ENCODE measurements at regions not wholly inside any gene's neighbourhood (a gene's known extent, or its start where the extent isn't known, plus 50 kb on each side); places are given as distances from the start of the nearest gene placed in this dataset.

DNA sequence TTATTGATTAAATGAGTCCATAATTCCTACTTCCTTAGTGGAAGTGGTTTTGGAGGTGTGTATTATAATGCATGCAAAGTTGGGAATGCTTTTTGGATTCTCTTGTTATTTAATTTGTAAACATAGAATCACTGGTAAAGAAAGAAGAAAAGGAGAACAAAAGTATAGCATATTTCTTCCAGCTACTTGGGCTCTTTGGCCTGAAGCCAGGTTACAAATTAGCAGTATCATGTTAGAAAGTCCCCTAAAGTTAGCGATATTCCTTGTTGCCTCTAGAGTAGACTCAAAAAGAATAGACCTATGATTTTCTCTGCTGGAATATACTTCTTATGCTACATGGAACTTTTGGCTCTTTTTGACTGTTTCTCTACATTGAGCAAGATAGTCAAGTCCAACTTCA, 60.6 kb upstream of the CD28 start:
- no peaks in the 10 kb centered on the region for H3K79me2 ChIP-seq (ENCODE audit: insufficient read depth, low read length)
- H3K4me3 ChIP-seq (ENCODE audit: insufficient read depth, low read length, poor library complexity, severe bottlenecking) = no peak overlapping the region
- no peaks in the 10 kb centered on the region for H3K27me3 ChIP-seq (ENCODE audit: low read length)
- H3K9me2 ChIP-seq (replicated peaks; ENCODE audit: insufficient read depth, low read length) = no peaks in the 10 kb centered on the region
- TF ChIP-seq, protein P1, sequence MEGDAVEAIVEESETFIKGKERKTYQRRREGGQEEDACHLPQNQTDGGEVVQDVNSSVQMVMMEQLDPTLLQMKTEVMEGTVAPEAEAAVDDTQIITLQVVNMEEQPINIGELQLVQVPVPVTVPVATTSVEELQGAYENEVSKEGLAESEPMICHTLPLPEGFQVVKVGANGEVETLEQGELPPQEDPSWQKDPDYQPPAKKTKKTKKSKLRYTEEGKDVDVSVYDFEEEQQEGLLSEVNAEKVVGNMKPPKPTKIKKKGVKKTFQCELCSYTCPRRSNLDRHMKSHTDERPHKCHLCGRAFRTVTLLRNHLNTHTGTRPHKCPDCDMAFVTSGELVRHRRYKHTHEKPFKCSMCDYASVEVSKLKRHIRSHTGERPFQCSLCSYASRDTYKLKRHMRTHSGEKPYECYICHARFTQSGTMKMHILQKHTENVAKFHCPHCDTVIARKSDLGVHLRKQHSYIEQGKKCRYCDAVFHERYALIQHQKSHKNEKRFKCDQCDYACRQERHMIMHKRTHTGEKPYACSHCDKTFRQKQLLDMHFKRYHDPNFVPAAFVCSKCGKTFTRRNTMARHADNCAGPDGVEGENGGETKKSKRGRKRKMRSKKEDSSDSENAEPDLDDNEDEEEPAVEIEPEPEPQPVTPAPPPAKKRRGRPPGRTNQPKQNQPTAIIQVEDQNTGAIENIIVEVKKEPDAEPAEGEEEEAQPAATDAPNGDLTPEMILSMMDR (IDR thresholded peaks at IDR 0.05; ENCODE audit: insufficient read depth, low read length, poor library complexity, severe bottlenecking) = no peak
- TF ChIP-seq EZH2phosphoT487 (conservative IDR thresholded peaks at IDR 0.05; ENCODE audit: low read length) = no peak
- H3K36me3 ChIP-seq (ENCODE audit: low read length) = no peaks in the 10 kb centered on the region
- H3K4me2 ChIP-seq (ENCODE audit: low read depth, low read length, poor library complexity, severe bottlenecking) = no peak overlapping the region
- no peaks in the 10 kb centered on the region for H3K9me3 ChIP-seq (ENCODE audit: insufficient read depth, low read length)
- H3F3A ChIP-seq (ENCODE audit: insufficient read depth) = 0 out of 2 replicates have a peak, but pooled peaks cover 4% of the 10 kb centered on the region
- H2AFZ ChIP-seq (ENCODE audit: low read depth, low read length, severe bottlenecking) = no peak overlapping the region
- H4K20me1 ChIP-seq (ENCODE audit: low read depth, low read length) = no peaks in the 10 kb centered on the region
- no peak overlapping the region for H3K27ac ChIP-seq (ENCODE audit: low read depth, low read length)
- H3K9ac ChIP-seq (ENCODE audit: low read length) = no peak overlapping the region

DNA sequence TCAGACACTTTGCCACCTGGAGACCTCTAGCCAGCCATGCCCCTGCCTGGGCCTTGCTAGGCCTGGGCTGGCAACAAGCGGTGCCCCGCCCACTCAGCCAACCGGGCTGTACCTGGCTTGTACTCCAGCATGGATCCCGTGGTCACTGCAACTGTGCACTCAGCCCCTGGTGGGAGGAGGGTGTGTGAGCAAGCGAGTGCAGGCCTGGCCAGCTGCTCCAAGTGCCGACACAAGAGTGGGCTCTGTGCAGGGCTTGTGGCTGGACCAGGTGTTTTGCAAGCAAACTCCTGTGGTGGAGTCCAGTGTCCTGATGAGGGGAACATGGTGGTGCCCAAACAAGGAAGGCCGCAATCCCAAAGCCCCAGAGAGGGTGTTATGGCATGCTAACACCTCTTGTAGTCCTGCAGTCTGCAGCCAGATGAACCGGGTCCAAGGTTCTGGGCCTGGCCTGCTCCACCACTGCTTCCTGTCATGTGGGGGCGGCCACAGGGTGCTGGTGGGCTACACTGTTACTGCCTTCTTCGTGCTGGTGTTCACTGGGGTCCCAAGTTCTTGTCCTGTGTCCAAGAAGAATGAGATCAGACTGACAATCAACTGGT, 60.1 kb upstream of the CD28 start:
- H4K20me1 ChIP-seq (ENCODE audit: low read depth, low read length) = no peaks in the 10 kb centered on the region
- 0 out of 2 replicates have a peak, but pooled peaks cover 4% of the 10 kb centered on the region for H3F3A ChIP-seq (ENCODE audit: insufficient read depth)
- no peak overlapping the region for H2AFZ ChIP-seq (ENCODE audit: low read depth, low read length, severe bottlenecking)
- no peaks in the 10 kb centered on the region for H3K79me2 ChIP-seq (ENCODE audit: insufficient read depth, low read length)
- no peaks in the 10 kb centered on the region for H3K9me2 ChIP-seq (replicated peaks; ENCODE audit: insufficient read depth, low read length)
- H3K9me3 ChIP-seq (ENCODE audit: insufficient read depth, low read length) = no peaks in the 10 kb centered on the region
- H3K4me2 ChIP-seq (ENCODE audit: low read depth, low read length, poor library complexity, severe bottlenecking) = no peak overlapping the region
- no peak overlapping the region for H3K4me3 ChIP-seq (ENCODE audit: insufficient read depth, low read length, poor library complexity, severe bottlenecking)
- H3K27ac ChIP-seq (ENCODE audit: low read depth, low read length) = no peak overlapping the region
- no peak overlapping the region for H3K9ac ChIP-seq (ENCODE audit: low read length)
- H3K27me3 ChIP-seq (ENCODE audit: low read length) = no peaks in the 10 kb centered on the region
- no peaks in the 10 kb centered on the region for H3K36me3 ChIP-seq (ENCODE audit: low read length)
- TF ChIP-seq, protein P1 (IDR thresholded peaks at IDR 0.05; ENCODE audit: insufficient read depth, low read length, poor library complexity, severe bottlenecking) = no peak
- TF ChIP-seq EZH2phosphoT487 (conservative IDR thresholded peaks at IDR 0.05; ENCODE audit: low read length) = no peak

DNA sequence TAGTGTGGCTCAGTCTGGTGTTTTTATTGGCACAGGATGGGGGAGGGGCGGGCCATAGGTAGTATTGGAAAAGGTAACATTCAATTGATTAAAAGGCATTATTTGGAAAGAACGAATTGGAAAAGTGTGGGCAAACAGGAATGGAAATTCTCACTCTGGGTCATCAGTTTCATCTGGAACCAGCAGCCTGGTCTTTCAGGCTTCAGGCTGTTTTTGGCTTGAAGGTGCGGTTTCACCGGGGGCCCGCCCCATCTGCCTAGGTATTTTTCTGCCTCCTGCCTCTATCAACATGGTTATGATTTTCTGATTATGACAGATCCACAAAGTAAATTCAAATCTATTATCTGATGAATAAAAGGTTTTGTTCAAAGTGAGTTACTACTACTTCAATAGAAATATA, 59.5 kb upstream of the CD28 start:
- Histone ChIP-seq H3K9me3 (ENCODE audit: insufficient read depth, low read length) (no peaks in the 10 kb centered on the region), H3K4me2 (ENCODE audit: low read depth, low read length, poor library complexity, severe bottlenecking) (no peak overlapping the region), H3K27me3 (ENCODE audit: low read length) (no peaks in the 10 kb centered on the region), H3K79me2 (ENCODE audit: insufficient read depth, low read length) (no peaks in the 10 kb centered on the region), H4K20me1 (ENCODE audit: low read depth, low read length) (no peaks in the 10 kb centered on the region), H2AFZ (ENCODE audit: low read depth, low read length, severe bottlenecking) (no peak overlapping the region), H3F3A (ENCODE audit: insufficient read depth) (0 out of 2 replicates have a peak, but pooled peaks cover 4% of the 10 kb centered on the region), H3K27ac (ENCODE audit: low read depth, low read length) (no peak overlapping the region), H3K4me3 (ENCODE audit: insufficient read depth, low read length, poor library complexity, severe bottlenecking) (no peak overlapping the region), H3K9ac (ENCODE audit: low read length) (no peak overlapping the region), H3K9me2 (replicated peaks; ENCODE audit: insufficient read depth, low read length) (no peaks in the 10 kb centered on the region), H3K36me3 (ENCODE audit: low read length) (no peaks in the 10 kb centered on the region)
- TF ChIP-seq EZH2phosphoT487 (conservative IDR thresholded peaks at IDR 0.05; ENCODE audit: low read length) = no peak
- TF ChIP-seq, protein P1 (IDR thresholded peaks at IDR 0.05; ENCODE audit: insufficient read depth, low read length, poor library complexity, severe bottlenecking) = no peak

Data from SU-DHL-6 (cell line).